GM18498 (cell line): ENCODE measurements at regions not wholly inside any gene's neighbourhood (a gene's known extent, or its start where the extent isn't known, plus 50 kb on each side); places are given as distances from the start of the nearest gene placed in this dataset.

Experiments
- ATAC-seq: cut with Tn5 transposase; IDR thresholded peaks from one replicate; pipeline ENCODE4 v1.9.1; 2021; ENCODE audit warnings: mild to moderate bottlenecking, moderate library complexity; ENCODE audit not compliant: unreplicated experiment

- no peak for ATAC-seq
Observed at GRCh38 chr2:15718944-15719323, 127.3 kb downstream of the DDX1 start.

- ATAC-seq: no peak
Observed at GRCh38 chr2:15719566-15720313, 128.1 kb downstream of the DDX1 start.

GRCh38 chr2:15720561-15721307 lies 129.1 kb downstream of the DDX1 start:
- no peak for ATAC-seq

GRCh38 chr2:15721411-15722067 lies 129.9 kb downstream of the DDX1 start:
- ATAC-seq: no peak

GRCh38 chr2:15722980-15723379 lies 131.3 kb downstream of the DDX1 start:
- ATAC-seq: no peak

GRCh38 chr2:15724235-15724634 lies 132.6 kb downstream of the DDX1 start:
- no peak for ATAC-seq

- ATAC-seq: no peak
Observed at GRCh38 chr2:15725101-15725781, 133.6 kb downstream of the DDX1 start.

- ATAC-seq: no peak
Observed at GRCh38 chr2:15725782-15726112, 134.1 kb downstream of the DDX1 start.

- no peak for ATAC-seq
Observed at GRCh38 chr2:15726321-15727057, 134.8 kb downstream of the DDX1 start.

GRCh38 chr2:15727396-15728244 lies 136.0 kb downstream of the DDX1 start:
- no peak for ATAC-seq

GRCh38 chr2:15728245-15728938 lies 136.7 kb downstream of the DDX1 start:
- ATAC-seq: no peak

- ATAC-seq: no peak
Observed at GRCh38 chr2:15729001-15729400, 137.3 kb downstream of the DDX1 start.

- ATAC-seq: peak; percentile 2
Observed at GRCh38 chr2:15729709-15730544, 138.3 kb downstream of the DDX1 start.

GRCh38 chr2:15730545-15731212 lies 139.0 kb downstream of the DDX1 start:
- ATAC-seq: peak; percentile 57

- ATAC-seq: no peak
Observed at GRCh38 chr2:15731213-15731888, 139.7 kb downstream of the DDX1 start.

GRCh38 chr2:15731889-15732271 lies 140.2 kb downstream of the DDX1 start:
- ATAC-seq: peak; percentile 6

- ATAC-seq: peak; percentile 95
Observed at GRCh38 chr2:15732341-15733077, 140.8 kb downstream of the DDX1 start.
